ENCODE measurements at regions not wholly inside any gene's neighbourhood (a gene's known extent, or its start where the extent isn't known, plus 50 kb on each side); places are given as distances from the start of the nearest gene placed in this dataset.

DNA sequence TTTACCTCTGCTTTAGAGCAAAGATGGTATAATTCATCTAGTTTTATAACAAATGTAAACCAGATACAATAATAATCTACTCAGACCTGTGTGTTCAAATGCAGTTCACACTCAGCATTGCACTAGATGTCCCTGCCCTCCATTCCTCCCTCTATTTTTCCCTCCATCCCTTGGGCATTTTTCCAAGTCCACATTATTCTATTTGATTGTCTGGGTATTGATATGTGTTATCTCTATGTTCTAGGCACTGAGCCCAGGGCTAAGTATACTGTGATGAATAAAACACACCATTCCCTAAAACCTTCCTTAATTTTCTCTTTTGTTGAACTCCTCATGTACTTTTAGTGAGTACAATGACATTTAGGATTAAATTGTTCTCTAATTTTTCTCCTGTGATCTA, 66.2 kb upstream of the HMCN1 start:
- TF ChIP-seq CTCF (conservative IDR thresholded peaks at IDR 0.05) (no peak), ZFX (IDR thresholded peaks at IDR 0.05) (no peak)

Measured in C4-2B (cell line).